IMR-90 (cell line): ENCODE measurements at regions not wholly inside any gene's neighbourhood (a gene's known extent, or its start where the extent isn't known, plus 50 kb on each side); places are given as distances from the start of the nearest gene placed in this dataset.

ENCODE experiments used
- ATAC-seq: fragments of 200-7000 bp; cut with Tn5 transposase; 2 replicates; pipeline ENCODE4 v1.9.1; 2020; ENCODE audit warnings: low read depth, mild to moderate bottlenecking, moderate library complexity
- BruUV-seq: library from RNA; stranded (reverse); fragments of 400-500 nt; replicated peaks from 2 replicates; lab custom pipeline; 2021; lab: Mats Ljungman, UMichigan
- CTCF ChIA-PET: fragments of 300-600 bp; formaldehyde crosslinking; extraction: SDS; loops from one replicate; lab custom pipeline; 2021; ENCODE audit warnings: antibody characterized with exemption; lab: Yijun Ruan, JAX
- POLR2A ChIA-PET: fragments of 300-600 bp; sonication (Branson Sonifier 250); formaldehyde crosslinking; loops from one replicate; lab custom pipeline; 2022; ENCODE audit warnings: antibody characterized with exemption; ENCODE audit not compliant: unreplicated experiment; lab: Charles Lee
- DNase-seq: peaks from one replicate; pipeline ENCODE4 v3.0.0; 2013
- H2AFZ ChIP-seq: replicated peaks from 2 replicates; pipeline ENCODE3; 2013; ENCODE audit warnings: low read length, mild to moderate bottlenecking; ENCODE audit not compliant: poor library complexity
- H2AK5ac ChIP-seq: 2 replicates; pipeline ENCODE4 v1.6.1; 2013; ENCODE audit warnings: low read depth, low read length, inconsistent platforms
- H2AK9ac ChIP-seq: replicated peaks from 2 replicates; pipeline ENCODE3; 2013; ENCODE audit warnings: mild to moderate bottlenecking, low read depth, low read length, moderate library complexity; ENCODE audit not compliant: poor library complexity
- H2BK120ac ChIP-seq: 2 replicates; pipeline ENCODE4 v1.6.1; 2013; ENCODE audit warnings: low read depth, low read length, inconsistent platforms
- H2BK15ac ChIP-seq: 3 replicates; pipeline ENCODE4 v1.6.1; 2013; ENCODE audit warnings: low read depth, low read length, inconsistent platforms
- H2BK20ac ChIP-seq: 2 replicates; pipeline ENCODE4 v1.6.1; 2013; ENCODE audit warnings: low read depth, mild to moderate bottlenecking, inconsistent platforms, low read length, moderate library complexity
- H2BK5ac ChIP-seq: 2 replicates; pipeline ENCODE4 v1.6.1; 2013; ENCODE audit warnings: mild to moderate bottlenecking, low read depth, low read length, inconsistent platforms; ENCODE audit not compliant: poor library complexity, severe bottlenecking
- H3K14ac ChIP-seq: replicated peaks from 2 replicates; pipeline ENCODE4 v1.6.1; 2013; ENCODE audit warnings: low read depth, low read length, inconsistent platforms
- H3K18ac ChIP-seq: 2 replicates; pipeline ENCODE4 v1.6.1; 2013; ENCODE audit warnings: low read depth, low read length, control low read depth
- H3K23ac ChIP-seq: 2 replicates; pipeline ENCODE4 v1.6.1; 2013; ENCODE audit warnings: low read depth, low read length, inconsistent platforms
- H3K27ac ChIP-seq: 2 replicates; pipeline ENCODE4 v1.5.1; 2013; ENCODE audit warnings: mild to moderate bottlenecking, control low read depth, low read length; ENCODE audit not compliant: insufficient read depth
- H3K27me3 ChIP-seq: 2 replicates; pipeline ENCODE4 v1.6.1; 2013; ENCODE audit warnings: low read length; ENCODE audit not compliant: control insufficient read depth, insufficient read depth
- H3K36me3 ChIP-seq: 2 replicates; pipeline ENCODE4 v1.6.1; 2013; ENCODE audit warnings: low read length, mixed read lengths; ENCODE audit not compliant: control insufficient read depth, insufficient read depth
- H3K4ac ChIP-seq: 2 replicates; pipeline ENCODE4 v1.6.1; 2013; ENCODE audit warnings: low read depth, low read length, inconsistent platforms
- H3K4me1 ChIP-seq: 2 replicates; pipeline ENCODE4 v1.6.1; 2013; ENCODE audit warnings: low read length, mixed read lengths; ENCODE audit not compliant: control insufficient read depth, insufficient read depth
- H3K4me2 ChIP-seq: 2 replicates; pipeline ENCODE4 v1.6.1; 2013; ENCODE audit warnings: low read depth, mild to moderate bottlenecking, control low read depth, low read length, moderate library complexity
- H3K4me3 ChIP-seq: 2 replicates; pipeline ENCODE4 v1.5.1; 2013; ENCODE audit warnings: low read depth, mild to moderate bottlenecking, control low read depth, low read length, moderate library complexity; ENCODE audit not compliant: insufficient read depth
- H3K56ac ChIP-seq: 2 replicates; pipeline ENCODE4 v1.6.1; 2013; ENCODE audit warnings: low read length, inconsistent platforms; ENCODE audit not compliant: insufficient read depth; ENCODE audit errors: extremely low read depth
- H3K79me1 ChIP-seq, 2 experiments: 2 replicates each; pipeline ENCODE4 v1.6.1; 2013; ENCODE audit warnings: low read length in 2 of 2, inconsistent platforms in 1 of 2, low read depth in 1 of 2
- H3K9ac ChIP-seq: 2 replicates; pipeline ENCODE4 v1.6.1; 2013; ENCODE audit warnings: low read depth, low read length, control low read depth
- H3K9me1 ChIP-seq: 2 replicates; pipeline ENCODE4 v1.6.1; 2013; ENCODE audit warnings: low read length, inconsistent platforms; ENCODE audit not compliant: insufficient read depth
- H3K9me3 ChIP-seq: 2 replicates; pipeline ENCODE4 v1.6.1; 2013; ENCODE audit warnings: low read length; ENCODE audit not compliant: control insufficient read depth, insufficient read depth
- H4K20me1 ChIP-seq: 2 replicates; pipeline ENCODE4 v1.6.1; 2013; ENCODE audit warnings: low read length, inconsistent platforms; ENCODE audit not compliant: insufficient read depth
- H4K5ac ChIP-seq: 2 replicates; pipeline ENCODE4 v1.6.1; 2013; ENCODE audit warnings: mild to moderate bottlenecking, low read depth, low read length, control low read depth
- H4K8ac ChIP-seq, 2 experiments: 2 replicates each; pipeline ENCODE4 v1.6.1; 2013; ENCODE audit warnings: low read depth in 2 of 2, low read length in 2 of 2, control low read depth in 1 of 2, inconsistent platforms in 1 of 2
- H4K91ac ChIP-seq: 2 replicates; pipeline ENCODE4 v1.6.1; 2013; ENCODE audit warnings: low read depth, low read length, inconsistent platforms; ENCODE audit not compliant: insufficient read depth
- BHLHE40 ChIP-seq: fragments of 150-350 bp; IDR thresholded peaks from 2 replicates; pipeline ENCODE4 v1.6.1; 2016; ENCODE audit warnings: mild to moderate bottlenecking, low read depth, low read length
- CEBPB ChIP-seq: IDR thresholded peaks from 2 replicates; pipeline ENCODE4 v1.6.1; 2012; ENCODE audit warnings: low read depth, low read length, improper control_type of control experiment
- FOS ChIP-seq: fragments of 150-350 bp; IDR thresholded peaks from 2 replicates; pipeline ENCODE4 v1.6.1; 2016; ENCODE audit warnings: low read depth, low read length
- MAFK ChIP-seq: IDR thresholded peaks from 2 replicates; pipeline ENCODE4 v1.6.1; 2012; ENCODE audit warnings: low read depth, low read length, improper control_type of control experiment
- MAZ ChIP-seq: IDR thresholded peaks from 2 replicates; pipeline ENCODE4 v1.6.1; 2012; ENCODE audit warnings: low read depth, mild to moderate bottlenecking, low read length, improper control_type of control experiment, moderate library complexity, borderline replicate concordance
- NFE2L2 ChIP-seq: fragments of 150-350 bp; IDR thresholded peaks from 2 replicates; pipeline ENCODE4 v1.6.1; 2016; ENCODE audit warnings: low read depth, mild to moderate bottlenecking, low read length
- RAD21 ChIP-seq: IDR thresholded peaks from 2 replicates; pipeline ENCODE4 v1.6.1; 2012; ENCODE audit warnings: low read length, improper control_type of control experiment
- RCOR1 ChIP-seq: IDR thresholded peaks from 2 replicates; pipeline ENCODE4 v1.6.1; 2012; ENCODE audit warnings: mild to moderate bottlenecking, low read length, improper control_type of control experiment; ENCODE audit not compliant: insufficient replicate concordance
- RFX5 ChIP-seq: IDR thresholded peaks from 2 replicates; pipeline ENCODE4 v1.8.0; 2012; ENCODE audit warnings: low read depth, mild to moderate bottlenecking, low read length, moderate library complexity
- USF2 ChIP-seq: fragments of 150-350 bp; IDR thresholded peaks from 2 replicates; pipeline ENCODE4 v1.6.1; 2017; ENCODE audit warnings: mild to moderate bottlenecking, antibody characterized with exemption, low read length, low read depth
- WGBS, 2 experiments: methylation state at CpG; one replicate each; pipeline versions ENCODE4 v1.1.5 to v1.1.7; 2013; ENCODE audit warnings: missing lambda C conversion rate in 2 of 2; ENCODE audit not compliant: insufficient read length in 1 of 2; ENCODE audit errors: extremely low coverage in 2 of 2; 5-methylcytosine and 5-hydroxymethylcytosine counted together
- dilution Hi-C: fragments of 300-500 bp; cut with HindIII; formaldehyde crosslinking; loops from one replicate; pipeline ENCODE4 v1.14.3; 2018; ENCODE audit warnings: low sequenced_read_pairs; ENCODE audit not compliant: unreplicated experiment
- in situ Hi-C: fragments of 300-500 bp; cut with MboI; formaldehyde crosslinking; loops from 3 replicates; pipeline ENCODE4 v1.14.3; 2019; ENCODE audit warnings: low sequenced_read_pairs, inconsistent platforms, mixed read lengths
- intact Hi-C: fragments of 100-400 bp; cut with micrococcal nuclease; formaldehyde crosslinking; loops from 2 replicates; pipeline ENCODE4 v1.10.0; 2022

DNA sequence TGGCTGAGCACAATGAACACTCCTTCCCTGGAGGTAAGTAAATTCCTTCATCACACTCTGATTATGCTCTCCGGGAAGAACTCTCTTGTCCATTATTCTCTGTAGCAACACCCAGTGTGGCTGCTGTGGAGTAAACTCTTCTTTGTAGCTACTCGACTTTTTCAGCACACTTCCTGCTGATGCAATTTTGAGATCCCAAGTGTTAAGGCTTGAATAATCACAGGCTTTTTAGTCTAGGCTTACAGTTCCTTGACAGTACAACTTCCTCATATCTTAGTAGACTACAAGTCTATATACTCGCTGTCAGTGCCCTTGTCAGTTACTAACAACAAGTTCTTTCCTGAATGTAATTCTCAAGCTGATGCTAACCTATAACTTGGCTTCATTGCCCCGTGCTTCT, 301.8 kb upstream of the API5 start:
- Histone ChIP-seq H2AK9ac (no peak overlapping the region), H2BK15ac (no peak overlapping the region), H4K20me1 (no peaks in the 10 kb centered on the region), H3K4me2 (no peak overlapping the region), H3K23ac (no peak overlapping the region), H4K5ac (no peak overlapping the region), H3K36me3 (no peaks in the 10 kb centered on the region), H2BK5ac (no peak overlapping the region), H3K4ac (no peak overlapping the region), H3K79me1 (no peaks in the 10 kb centered on the region), H4K8ac (no peak overlapping the region), H3K9ac (no peak overlapping the region), H3K9me3 (peaks cover 4% of the 10 kb centered on the region; the same call in 1 of the 2 replicates), H3K27ac (no peak overlapping the region), H3K4me3 (no peak overlapping the region), H3K9me1 (no peaks in the 10 kb centered on the region), H4K91ac (no peak overlapping the region), H3K56ac (no peak overlapping the region), H3K18ac (no peak overlapping the region), H3K27me3 (no peaks in the 10 kb centered on the region), H2AFZ (no peak overlapping the region), H3K4me1 (no peaks in the 10 kb centered on the region), H2AK5ac (no peak overlapping the region), H2BK20ac (no peak overlapping the region), H3K14ac (no peak overlapping the region), H2BK120ac (no peak overlapping the region)
- TF ChIP-seq RFX5 (no peak), CEBPB (no peak), RAD21 (no peak), FOS (no peak), BHLHE40 (no peak), MAZ (no peak), USF2 (no peak), NFE2L2 (no peak), MAFK (no peak), RCOR1 (no peak)
- intact Hi-C loops (no loop called here), in situ Hi-C loops (no loop called here), dilution Hi-C loops (no loop called here)
- DNase-seq (no peak), ATAC-seq (no peak)
- CTCF ChIA-PET: no interaction called here
- 17% methylated on average over 2 of the region's 4 CpGs; no CpG with 5 or more reads in 1 of the 2 experiments for WGBS, 2 experiments
- no TSS peak for BruUV-seq
- POLR2A ChIA-PET: no interaction called here
